Activated CD8-positive, alpha-beta memory T cell treated with anti-CD3 and anti-CD28 coated beads for 48 hours (primary cell): ENCODE measurements at regions not wholly inside any gene's neighbourhood (a gene's known extent, or its start where the extent isn't known, plus 50 kb on each side); places are given as distances from the start of the nearest gene placed in this dataset.
"Not testable (repeated sequence)": the region's sequence is repeated elsewhere in the genome, so short reads cannot be mapped to it uniquely, and the experiment has no call there.

Source experiments
- DNase-seq, 3 experiments: peaks; one replicate each; pipeline ENCODE4 v3.0.0-alpha.2; 2020; ENCODE audit warnings: low read depth in 2 of 3, low spot score in 2 of 3

GRCh38 chr13:30816736-30817135 is 81.4 kb downstream of the ALOX5AP start:
- no peak for DNase-seq

GRCh38 chr13:30818323-30818960 is 83.1 kb downstream of the ALOX5AP start:
- DNase-seq: no peak

GRCh38 chr13:30819136-30819888 is 84.0 kb downstream of the ALOX5AP start:
- DNase-seq: no peak

GRCh38 chr13:30821421-30821820 is 84.7 kb upstream of the MEDAG start:
- no peak for DNase-seq

GRCh38 chr13:30824651-30825050 is 81.4 kb upstream of the MEDAG start:
- DNase-seq: no peak

- no peak for DNase-seq
These were observed 79.0 kb upstream of the MEDAG start for GRCh38 chr13:30826911-30827577.

GRCh38 chr13:30827578-30827925 is 78.5 kb upstream of the MEDAG start:
- no peak for DNase-seq

GRCh38 chr13:30829145-30829832 is 76.8 kb upstream of the MEDAG start:
- no peak for DNase-seq

GRCh38 chr13:30829833-30830637 is 76.0 kb upstream of the MEDAG start:
- no peak for DNase-seq

- no peak for DNase-seq
These were observed 75.5 kb upstream of the MEDAG start for GRCh38 chr13:30830638-30830965.

GRCh38 chr13:30831515-30831914 is 74.6 kb upstream of the MEDAG start:
- DNase-seq: no peak

- no peak for DNase-seq
These were observed 73.7 kb upstream of the MEDAG start for GRCh38 chr13:30832377-30832776.

- peak in 1 of 3 experiments; percentile 44 for DNase-seq
These were observed 73.2 kb upstream of the MEDAG start for GRCh38 chr13:30832845-30833332.

- no peak for DNase-seq
These were observed 70.6 kb upstream of the MEDAG start for GRCh38 chr13:30835442-30835841.

GRCh38 chr13:30837227-30838159 is 68.6 kb upstream of the MEDAG start:
- no peak for DNase-seq

GRCh38 chr13:30839636-30840035 is 66.4 kb upstream of the MEDAG start:
- not testable (repeated sequence) for DNase-seq

GRCh38 chr13:30840515-30840914 is 65.6 kb upstream of the MEDAG start:
- no peak for DNase-seq

GRCh38 chr13:30841154-30841553 is 64.9 kb upstream of the MEDAG start:
- no peak for DNase-seq

- no peak for DNase-seq
These were observed 62.5 kb upstream of the MEDAG start for GRCh38 chr13:30843548-30843947.
